ENCODE measurements at regions not wholly inside any gene's neighbourhood (a gene's known extent, or its start where the extent isn't known, plus 50 kb on each side); places are given as distances from the start of the nearest gene placed in this dataset.
A peak's percentile ranks its signal among the peaks of the same experiment; 100 is the strongest.

DNA sequence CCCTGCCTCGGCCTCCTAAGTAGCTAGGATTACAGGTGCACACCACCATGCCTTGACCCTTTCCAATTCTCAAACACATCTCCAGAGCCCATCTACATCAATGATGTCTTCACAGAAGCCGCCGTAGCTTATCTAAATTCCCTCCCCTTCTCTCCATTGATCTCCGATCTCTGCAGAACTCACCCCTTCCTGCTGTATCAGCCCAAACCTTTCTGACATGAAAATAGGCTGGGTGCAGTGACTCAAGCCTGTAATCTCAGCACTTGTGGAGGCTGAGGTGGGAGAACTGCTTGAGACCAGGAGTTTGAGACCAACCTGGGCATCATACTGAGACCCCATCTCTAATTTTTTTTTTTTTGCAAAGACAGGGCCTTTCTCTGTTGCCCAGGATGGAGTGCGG lies 406.6 kb upstream of the AMELY start:
- H3K4me2 ChIP-seq (ENCODE audit: low read length): no peak overlapping the region
- H3K79me2 ChIP-seq (ENCODE audit: insufficient read depth, low read length): peaks cover under 1% of the 10 kb centered on the region; the same call in 1 of the 2 replicates
- peaks cover 28% of the 10 kb centered on the region for H3K36me3 ChIP-seq (ENCODE audit: insufficient read depth, low read length)
- TF ChIP-seq CTCF (IDR thresholded peaks at IDR 0.05; ENCODE audit: low read length) (no peak), EZH2 (IDR thresholded peaks at IDR 0.05; ENCODE audit: borderline replicate concordance, low read length) (no peak)
- no peaks in the 10 kb centered on the region for H3F3A ChIP-seq (ENCODE audit: insufficient read depth, low read length)
- H3K9me2 ChIP-seq (ENCODE audit: low read depth, low read length): no peaks in the 10 kb centered on the region
- H3K27ac ChIP-seq (ENCODE audit: low read depth, low read length, poor library complexity, severe bottlenecking): no peak overlapping the region
- H3K9ac ChIP-seq (ENCODE audit: low read length): no peak overlapping the region
- H3K4me1 ChIP-seq (ENCODE audit: insufficient read depth, low read length, severe bottlenecking): peaks cover 6% of the 10 kb centered on the region
- H3K9me3 ChIP-seq (ENCODE audit: low read length): no peaks in the 10 kb centered on the region
- H2AFZ ChIP-seq (ENCODE audit: low read length): no peak overlapping the region
- H3K27me3 ChIP-seq (ENCODE audit: insufficient read depth, low read length): no peaks in the 10 kb centered on the region
- H4K20me1 ChIP-seq (ENCODE audit: insufficient read depth, low read length): no peaks in the 10 kb centered on the region
- H3K4me3 ChIP-seq (ENCODE audit: low read depth, low read length, poor library complexity, severe bottlenecking): no peak overlapping the region

GRCh38 chrY:7317571-7317970 lies 406.0 kb upstream of the AMELY start:
- Histone ChIP-seq H3K4me2 (ENCODE audit: low read length) (no peak overlapping the region), H3K36me3 (ENCODE audit: insufficient read depth, low read length) (peaks cover 25% of the 10 kb centered on the region), H3K79me2 (ENCODE audit: insufficient read depth, low read length) (peaks cover 6% of the 10 kb centered on the region; the same call in 1 of the 2 replicates), H3K9me3 (ENCODE audit: low read length) (no peaks in the 10 kb centered on the region), H3K9ac (ENCODE audit: low read length) (no peak overlapping the region), H3F3A (ENCODE audit: insufficient read depth, low read length) (no peaks in the 10 kb centered on the region), H4K20me1 (ENCODE audit: insufficient read depth, low read length) (no peaks in the 10 kb centered on the region), H3K4me3 (ENCODE audit: low read depth, low read length, poor library complexity, severe bottlenecking) (no peak overlapping the region), H3K27me3 (ENCODE audit: insufficient read depth, low read length) (no peaks in the 10 kb centered on the region), H3K9me2 (ENCODE audit: low read depth, low read length) (no peaks in the 10 kb centered on the region), H3K27ac (ENCODE audit: low read depth, low read length, poor library complexity, severe bottlenecking) (no peak overlapping the region), H3K4me1 (ENCODE audit: insufficient read depth, low read length, severe bottlenecking) (peaks cover 6% of the 10 kb centered on the region), H2AFZ (ENCODE audit: low read length) (no peak overlapping the region)
- TF ChIP-seq EZH2 (IDR thresholded peaks at IDR 0.05; ENCODE audit: borderline replicate concordance, low read length) (no peak), CTCF (IDR thresholded peaks at IDR 0.05; ENCODE audit: low read length) (no peak)

DNA sequence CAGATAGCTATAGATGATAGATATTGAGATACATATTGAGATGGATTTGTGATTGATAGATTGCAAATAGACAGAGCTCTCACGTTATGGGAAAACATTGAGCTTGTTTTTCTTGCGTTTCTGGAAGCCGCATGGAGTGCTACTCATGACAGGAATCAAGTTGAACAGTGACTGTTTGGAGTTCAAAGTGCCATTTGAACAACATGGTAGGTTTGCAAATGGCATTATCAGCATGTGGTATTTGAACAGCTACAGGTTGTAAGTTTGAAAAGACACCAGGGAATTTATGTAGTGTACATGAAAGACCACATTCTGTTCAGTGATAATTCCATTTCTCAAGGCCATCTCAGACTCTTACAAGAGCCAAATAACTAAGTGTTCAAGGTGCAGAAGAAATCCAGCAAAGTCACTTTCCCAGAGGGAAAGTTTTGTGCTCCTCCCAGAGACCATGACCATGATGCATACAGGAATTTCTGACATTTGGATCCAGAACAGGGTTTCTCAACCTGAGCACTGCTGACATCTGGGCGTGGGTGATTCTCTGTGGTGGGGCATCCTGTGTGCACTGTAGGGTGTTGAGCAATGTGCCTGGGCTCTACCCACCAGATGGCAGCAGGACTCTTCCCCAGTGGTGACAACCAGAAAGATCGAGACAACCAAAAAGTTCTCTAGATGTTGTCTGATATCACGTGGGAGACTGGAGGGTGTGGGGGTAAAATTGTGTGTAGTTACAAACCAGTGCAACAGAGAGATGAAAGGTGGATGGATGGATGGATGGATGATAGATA lies 399.1 kb upstream of the AMELY start:
- no peaks in the 10 kb centered on the region for H3K27me3 ChIP-seq (ENCODE audit: insufficient read depth, low read length)
- H3K9me2 ChIP-seq (ENCODE audit: low read depth, low read length): no peaks in the 10 kb centered on the region
- H3K36me3 ChIP-seq (ENCODE audit: insufficient read depth, low read length): peaks cover 33% of the 10 kb centered on the region
- peak; percentile 36; the same call in 1 of the 2 replicates for TF ChIP-seq CTCF (IDR thresholded peaks at IDR 0.05; ENCODE audit: low read length)
- TF ChIP-seq EZH2 (IDR thresholded peaks at IDR 0.05; ENCODE audit: borderline replicate concordance, low read length): no peak
- no peak overlapping the region for H3K4me3 ChIP-seq (ENCODE audit: low read depth, low read length, poor library complexity, severe bottlenecking)
- no peak overlapping the region for H3K9ac ChIP-seq (ENCODE audit: low read length)
- no peak overlapping the region for H3K4me2 ChIP-seq (ENCODE audit: low read length)
- H3K27ac ChIP-seq (ENCODE audit: low read depth, low read length, poor library complexity, severe bottlenecking): no peak overlapping the region
- no peaks in the 10 kb centered on the region for H3K4me1 ChIP-seq (ENCODE audit: insufficient read depth, low read length, severe bottlenecking)
- no peaks in the 10 kb centered on the region for H3F3A ChIP-seq (ENCODE audit: insufficient read depth, low read length)
- H4K20me1 ChIP-seq (ENCODE audit: insufficient read depth, low read length): no peaks in the 10 kb centered on the region
- peaks cover 6% of the 10 kb centered on the region; the same call in 1 of the 2 replicates for H3K79me2 ChIP-seq (ENCODE audit: insufficient read depth, low read length)
- no peaks in the 10 kb centered on the region for H3K9me3 ChIP-seq (ENCODE audit: low read length)
- H2AFZ ChIP-seq (ENCODE audit: low read length): no peak overlapping the region
